SK-N-SH (cell line): ENCODE measurements at regions not wholly inside any gene's neighbourhood (a gene's known extent, or its start where the extent isn't known, plus 50 kb on each side); places are given as distances from the start of the nearest gene placed in this dataset.

ENCODE experiments used
- CTCF ChIA-PET: fragments of 300-600, 350-600 bp; formaldehyde crosslinking; extraction: SDS; loops from one replicate; lab custom pipeline; 2021; lab: Yijun Ruan, JAX
- POLR2A ChIA-PET: fragments of 350-600 bp; sonication (Branson Sonifier 250); formaldehyde crosslinking; extraction: SDS; loops from one replicate; lab custom pipeline; 2020; ENCODE audit warnings: antibody characterized with exemption, inconsistent platforms; lab: Yijun Ruan, JAX
- DNase-seq: peaks from one replicate; pipeline ENCODE4 v3.0.0; 2012
- H2AFZ ChIP-seq: fragments of 200-600 bp; sonication (generic); 2 replicates; pipeline ENCODE4 v1.8.1; 2016; ENCODE audit warnings: antibody characterized with exemption, mild to moderate bottlenecking, low read depth
- H3F3A ChIP-seq: fragments of 200-600 bp; sonication (generic); replicated peaks from 2 replicates; pipeline ENCODE3; 2016; ENCODE audit warnings: antibody characterized with exemption, mild to moderate bottlenecking; ENCODE audit not compliant: insufficient read depth
- H3K27ac ChIP-seq, 2 experiments: fragments of 200-500 bp in 1 of 2; fragments of 200-600 bp in 1 of 2; sonication (Bioruptor generic) in 1 of 2; sonication (generic), shearing (Covaris generic) in 1 of 2; 2 replicates each; pipeline versions ENCODE4 v1.5.1 to v1.6.1; 2014 to 2016; ENCODE audit warnings: low read depth in 2 of 2, inconsistent platforms in 1 of 2, low read length in 1 of 2, mild to moderate bottlenecking in 1 of 2, mixed read lengths in 1 of 2
- H3K27me3 ChIP-seq: fragments of 200-600 bp; sonication (generic), shearing (Covaris generic); 2 replicates; pipeline ENCODE4 v1.6.1; 2016; ENCODE audit warnings: mixed run types; ENCODE audit not compliant: insufficient read depth
- H3K36me3 ChIP-seq, 2 experiments: fragments of 200-500 bp in 1 of 2; fragments of 200-600 bp in 1 of 2; sonication (Bioruptor generic) in 1 of 2; sonication (generic) in 1 of 2; replicated peaks in 1 of 2; 2 replicates each; pipeline versions ENCODE3 to v1.5.1; 2014 to 2016; ENCODE audit warnings: low read length in 1 of 2, mild to moderate bottlenecking in 1 of 2; ENCODE audit not compliant: insufficient read depth in 2 of 2, control insufficient read depth in 1 of 2
- H3K4me1 ChIP-seq, 2 experiments: fragments of 200-500 bp in 1 of 2; fragments of 200-600 bp in 1 of 2; sonication (Bioruptor generic) in 1 of 2; sonication (generic), shearing (Covaris generic) in 1 of 2; 2 replicates each; pipeline versions ENCODE4 v1.5.1 to v1.6.1; 2014 to 2016; ENCODE audit warnings: low read depth in 1 of 2, low read length in 1 of 2, mixed run types in 1 of 2; ENCODE audit not compliant: insufficient read depth in 2 of 2, control insufficient read depth in 1 of 2
- H3K4me2 ChIP-seq: fragments of 200-600 bp; sonication (generic), shearing (Covaris generic); 2 replicates; pipeline ENCODE4 v1.6.1; 2017; ENCODE audit warnings: mixed run types
- H3K4me3 ChIP-seq, 2 experiments: fragments of 200-500 bp in 1 of 2; fragments of 200-600 bp in 1 of 2; sonication (Bioruptor generic) in 1 of 2; sonication (generic), shearing (Covaris generic) in 1 of 2; 2 replicates each; pipeline versions ENCODE4 v1.5.1 to v1.8.1; 2014 to 2016; ENCODE audit warnings: low read depth in 2 of 2, inconsistent platforms in 1 of 2, low read length in 1 of 2, mild to moderate bottlenecking in 1 of 2, mixed read lengths in 1 of 2, moderate library complexity in 1 of 2
- H3K79me2 ChIP-seq: fragments of 200-600 bp; sonication (generic); 2 replicates; pipeline ENCODE4 v1.8.1; 2017; ENCODE audit warnings: mild to moderate bottlenecking; ENCODE audit not compliant: insufficient read depth
- H3K9ac ChIP-seq: fragments of 200-600 bp; sonication (generic); 2 replicates; pipeline ENCODE4 v1.6.1; 2017; ENCODE audit warnings: mixed run types
- H3K9me2 ChIP-seq: fragments of 200-600 bp; sonication (generic); 2 replicates; pipeline ENCODE4 v1.6.1; 2017; ENCODE audit warnings: mixed run types
- H3K9me3 ChIP-seq: fragments of 200-600 bp; sonication (generic); 2 replicates; pipeline ENCODE4 v1.6.1; 2017; ENCODE audit warnings: mixed run types, mild to moderate bottlenecking, moderate library complexity
- H4K20me1 ChIP-seq: fragments of 200-600 bp; sonication (generic); 2 replicates; pipeline ENCODE4 v1.6.1; 2017; ENCODE audit warnings: mild to moderate bottlenecking, mixed run types; ENCODE audit not compliant: insufficient read depth
- CHD2 ChIP-seq: fragments of 150-350 bp; IDR thresholded peaks from 2 replicates; pipeline ENCODE4 v1.6.1; 2018; ENCODE audit warnings: low read length; ENCODE audit not compliant: partially characterized antibody
- EP300 ChIP-seq, 2 experiments: IDR thresholded peaks; 2 replicates each; pipeline versions ENCODE4 v1.4.0 to v1.6.1; 2012; ENCODE audit warnings: borderline replicate concordance in 1 of 2, low read depth in 1 of 2, low read length in 1 of 2
- EZH2phosphoT487 ChIP-seq: fragments of 200-600 bp; sonication (generic); IDR thresholded peaks from 2 replicates; pipeline ENCODE4 v1.6.1; 2017; ENCODE audit warnings: low read depth, mixed run types, mild to moderate bottlenecking, antibody characterized with exemption, moderate library complexity, borderline replicate concordance
- FOXJ3 ChIP-seq: sonication (generic); formaldehyde crosslinking; IDR thresholded peaks from 2 replicates; pipeline ENCODE4 v1.5.1; 2020; ENCODE audit warnings: mild to moderate bottlenecking, missing genetic modification reagents
- FOXM1 ChIP-seq: IDR thresholded peaks from 2 replicates; pipeline ENCODE4 v1.4.0; 2012; ENCODE audit warnings: low read depth, mild to moderate bottlenecking
- GABPA ChIP-seq: IDR thresholded peaks from 2 replicates; pipeline ENCODE4 v1.4.0; 2012; ENCODE audit warnings: low read depth, mild to moderate bottlenecking
- GATA2 ChIP-seq: sonication (generic); formaldehyde crosslinking; IDR thresholded peaks from 2 replicates; pipeline ENCODE4 v1.5.0; 2020; ENCODE audit warnings: mild to moderate bottlenecking, missing genetic modification reagents
- IRF3 ChIP-seq: fragments of 150-350 bp; IDR thresholded peaks from 2 replicates; pipeline ENCODE4 v1.6.1; 2016; ENCODE audit warnings: mild to moderate bottlenecking, low read depth, low read length
- JUND ChIP-seq: IDR thresholded peaks from 2 replicates; pipeline ENCODE4 v1.4.0; 2012
- MEF2A ChIP-seq: IDR thresholded peaks from 2 replicates; pipeline ENCODE4 v1.4.0; 2012; ENCODE audit warnings: low read depth, borderline replicate concordance
- MXI1 ChIP-seq: IDR thresholded peaks from 2 replicates; pipeline ENCODE4 v1.6.1; 2012; ENCODE audit warnings: mild to moderate bottlenecking, low read depth, low read length, improper control_type of control experiment
- NFIC ChIP-seq: IDR thresholded peaks from 2 replicates; pipeline ENCODE4 v1.4.0; 2012; ENCODE audit warnings: borderline replicate concordance
- NRF1 ChIP-seq: IDR thresholded peaks from 2 replicates; pipeline ENCODE4 v1.6.1; 2012; ENCODE audit warnings: low read depth, mild to moderate bottlenecking, low read length
- POLR2AphosphoS5 ChIP-seq: IDR thresholded peaks from 2 replicates; pipeline ENCODE4 v1.6.1; 2012; ENCODE audit warnings: low read depth, low read length
- RCOR1 ChIP-seq: fragments of 150-350 bp; IDR thresholded peaks from 2 replicates; pipeline ENCODE4 v1.6.1; 2017; ENCODE audit warnings: antibody characterized with exemption, low read length
- REST ChIP-seq: IDR thresholded peaks from 2 replicates; pipeline ENCODE4 v1.6.1; 2012; ENCODE audit warnings: mild to moderate bottlenecking, low read depth, low read length, moderate library complexity
- RFX5 ChIP-seq: IDR thresholded peaks from 2 replicates; pipeline ENCODE4 v1.6.1; 2012; ENCODE audit warnings: mild to moderate bottlenecking, improper control_type of control experiment, low read length
- RXRA ChIP-seq: IDR thresholded peaks from 2 replicates; pipeline ENCODE4 v1.4.0; 2012; ENCODE audit warnings: low read depth, mild to moderate bottlenecking, borderline replicate concordance
- SIN3A ChIP-seq: IDR thresholded peaks from 2 replicates; pipeline ENCODE4 v1.6.1; 2012; ENCODE audit warnings: low read depth, mild to moderate bottlenecking, low read length, moderate library complexity, borderline replicate concordance
- SMC3 ChIP-seq: IDR thresholded peaks from 2 replicates; pipeline ENCODE4 v1.6.1; 2012; ENCODE audit warnings: low read depth, low read length, improper control_type of control experiment
- TAF1 ChIP-seq: IDR thresholded peaks from 2 replicates; pipeline ENCODE4 v1.6.1; 2012; ENCODE audit warnings: low read depth, mild to moderate bottlenecking, low read length, moderate library complexity, borderline replicate concordance
- TCF12 ChIP-seq: IDR thresholded peaks from 2 replicates; pipeline ENCODE4 v1.4.0; 2012
- TEAD4 ChIP-seq: IDR thresholded peaks from 2 replicates; pipeline ENCODE4 v1.4.0; 2012; ENCODE audit warnings: mild to moderate bottlenecking, borderline replicate concordance; ENCODE audit not compliant: insufficient read depth
- YY1 ChIP-seq: IDR thresholded peaks from 2 replicates; pipeline ENCODE4 v1.4.0; 2012; ENCODE audit warnings: low read depth, mild to moderate bottlenecking
- WGBS: methylation state at CpG from one replicate; pipeline ENCODE4 v1.1.6; 2017; ENCODE audit warnings: low lambda C conversion rate; 5-methylcytosine and 5-hydroxymethylcytosine counted together
- TF ChIP-seq, protein P1 (sequence below): IDR thresholded peaks from 2 replicates; pipeline ENCODE4 v1.4.0; 2012; ENCODE audit warnings: low read depth, borderline replicate concordance
- TF ChIP-seq, protein P2 (sequence below): IDR thresholded peaks from 2 replicates; pipeline ENCODE4; 2012
- TF ChIP-seq, protein P3 (sequence below): IDR thresholded peaks from 2 replicates; pipeline ENCODE4 v1.4.0; 2012; ENCODE audit warnings: low read depth

DNA sequence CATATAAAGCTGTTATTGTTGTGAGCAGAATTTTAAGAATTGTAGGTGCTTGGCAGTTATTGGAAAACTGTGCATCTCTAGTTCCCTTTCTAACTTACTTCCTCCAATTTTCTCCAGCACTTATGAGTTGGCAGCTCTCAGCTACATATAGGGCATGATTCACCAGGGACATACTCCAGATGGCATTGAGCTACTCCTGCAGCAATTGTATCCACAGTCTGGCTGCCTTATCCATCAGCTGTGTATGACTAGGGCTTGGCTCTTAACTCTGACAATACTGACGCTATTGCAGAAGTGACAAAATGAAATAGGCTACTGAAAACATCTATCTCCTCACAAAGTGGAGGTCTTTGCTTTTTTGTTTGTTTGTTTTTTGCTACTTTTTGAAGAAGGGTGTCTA lies 276.7 kb downstream of the POU4F1 start:
- H3K27me3 ChIP-seq: no peaks in the 10 kb centered on the region
- H3K9ac ChIP-seq: no peak overlapping the region
- no peak overlapping the region for H3K4me3 ChIP-seq
- no peaks in the 10 kb centered on the region for H3K36me3 ChIP-seq
- no peak overlapping the region for H2AFZ ChIP-seq
- no peaks in the 10 kb centered on the region for H3K79me2 ChIP-seq
- peak; percentile 24 for DNase-seq
- peak overlapping the region in 1 of 2 experiments; percentile 43; a peak in 1 of 4 replicates for H3K27ac ChIP-seq
- ChIA-PET CTCF (interaction anchor here (1.0 to 1.3 kb wide), 4 partner anchors 10 to 652 kb away, joined by 3 to 4 read pairs (median 3); no protein-coding TSS in a partner anchor), POLR2A (no interaction called here)
- peaks cover 4% of the 10 kb centered on the region for H3F3A ChIP-seq
- no peaks in the 10 kb centered on the region for H3K9me2 ChIP-seq
- H3K4me1 ChIP-seq: peaks cover 0 to 5% of the 10 kb centered on the region in 2 experiments; a peak in 2 of 4 replicates
- H4K20me1 ChIP-seq: no peaks in the 10 kb centered on the region
- H3K4me2 ChIP-seq: no peak overlapping the region
- WGBS: 4% methylated on average over 1 of the region's 1 CpG
- H3K9me3 ChIP-seq: no peaks in the 10 kb centered on the region
- TF ChIP-seq REST: no peak
- TF ChIP-seq TEAD4: no peak
- peak in 1 of 2 experiments; percentile 64; a peak in 1 of 4 replicates for TF ChIP-seq EP300 (IDR thresholded peaks at IDR 0.05; ENCODE audit: borderline replicate concordance in 1 of 2, low read depth in 1 of 2, low read length in 1 of 2)
- TF ChIP-seq FOXM1: no peak
- no peak for TF ChIP-seq POLR2AphosphoS5
- no peak for TF ChIP-seq GABPA
- no peak for TF ChIP-seq RXRA
- TF ChIP-seq IRF3: no peak
- TF ChIP-seq MEF2A: no peak
- TF ChIP-seq, protein P1, sequence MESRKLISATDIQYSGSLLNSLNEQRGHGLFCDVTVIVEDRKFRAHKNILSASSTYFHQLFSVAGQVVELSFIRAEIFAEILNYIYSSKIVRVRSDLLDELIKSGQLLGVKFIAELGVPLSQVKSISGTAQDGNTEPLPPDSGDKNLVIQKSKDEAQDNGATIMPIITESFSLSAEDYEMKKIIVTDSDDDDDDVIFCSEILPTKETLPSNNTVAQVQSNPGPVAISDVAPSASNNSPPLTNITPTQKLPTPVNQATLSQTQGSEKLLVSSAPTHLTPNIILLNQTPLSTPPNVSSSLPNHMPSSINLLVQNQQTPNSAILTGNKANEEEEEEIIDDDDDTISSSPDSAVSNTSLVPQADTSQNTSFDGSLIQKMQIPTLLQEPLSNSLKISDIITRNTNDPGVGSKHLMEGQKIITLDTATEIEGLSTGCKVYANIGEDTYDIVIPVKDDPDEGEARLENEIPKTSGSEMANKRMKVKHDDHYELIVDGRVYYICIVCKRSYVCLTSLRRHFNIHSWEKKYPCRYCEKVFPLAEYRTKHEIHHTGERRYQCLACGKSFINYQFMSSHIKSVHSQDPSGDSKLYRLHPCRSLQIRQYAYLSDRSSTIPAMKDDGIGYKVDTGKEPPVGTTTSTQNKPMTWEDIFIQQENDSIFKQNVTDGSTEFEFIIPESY: no peak
- no peak for TF ChIP-seq FOXJ3 (CRISPR knock-in tag)
- TF ChIP-seq NRF1: no peak
- 0 out of 2 replicates have a peak, but pooled peaks have one; percentile 14 for TF ChIP-seq JUND
- TF ChIP-seq YY1: no peak
- TF ChIP-seq SIN3A: no peak
- no peak for TF ChIP-seq MXI1
- 0 out of 2 replicates have a peak, but pooled peaks have one; percentile 28 for TF ChIP-seq RCOR1
- TF ChIP-seq NFIC: peak; percentile 44; the same call in 1 of the 2 replicates
- TF ChIP-seq RFX5: no peak
- TF ChIP-seq GATA2: no peak
- peak; percentile 81 for TF ChIP-seq TCF12
- TF ChIP-seq SMC3: no peak
- TF ChIP-seq, protein P2, sequence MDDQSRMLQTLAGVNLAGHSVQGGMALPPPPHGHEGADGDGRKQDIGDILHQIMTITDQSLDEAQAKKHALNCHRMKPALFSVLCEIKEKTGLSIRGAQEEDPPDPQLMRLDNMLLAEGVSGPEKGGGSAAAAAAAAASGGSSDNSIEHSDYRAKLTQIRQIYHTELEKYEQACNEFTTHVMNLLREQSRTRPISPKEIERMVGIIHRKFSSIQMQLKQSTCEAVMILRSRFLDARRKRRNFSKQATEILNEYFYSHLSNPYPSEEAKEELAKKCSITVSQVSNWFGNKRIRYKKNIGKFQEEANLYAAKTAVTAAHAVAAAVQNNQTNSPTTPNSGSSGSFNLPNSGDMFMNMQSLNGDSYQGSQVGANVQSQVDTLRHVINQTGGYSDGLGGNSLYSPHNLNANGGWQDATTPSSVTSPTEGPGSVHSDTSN: peak; percentile 57
- TF ChIP-seq TAF1: no peak
- TF ChIP-seq, protein P3, sequence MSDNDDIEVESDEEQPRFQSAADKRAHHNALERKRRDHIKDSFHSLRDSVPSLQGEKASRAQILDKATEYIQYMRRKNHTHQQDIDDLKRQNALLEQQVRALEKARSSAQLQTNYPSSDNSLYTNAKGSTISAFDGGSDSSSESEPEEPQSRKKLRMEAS: no peak
- no peak for TF ChIP-seq CHD2
- TF ChIP-seq EZH2phosphoT487: no peak
